ENCODE measurements at regions not wholly inside any gene's neighbourhood (a gene's known extent, or its start where the extent isn't known, plus 50 kb on each side); places are given as distances from the start of the nearest gene placed in this dataset.
"Not testable (repeated sequence)": the region's sequence is repeated elsewhere in the genome, so short reads cannot be mapped to it uniquely, and the experiment has no call there.

GRCh38 chr22:22364207-22364606, 119.6 kb downstream of the VPREB1 start:
- ATAC-seq (no peak), DNase-seq (no peak)
- H3K27me3 ChIP-seq, result no peaks in the 10 kb centered on the region
- no peaks in the 10 kb centered on the region for H3K36me3 ChIP-seq (replicated peaks in 1 of 2; ENCODE audit: insufficient read depth in 1 of 2, low read depth in 2 of 2)
- no peak overlapping the region for H3K27ac ChIP-seq
- intact Hi-C loops (cut with DNase I), result no loop called here
- no peaks in the 10 kb centered on the region for H3K9me3 ChIP-seq
- H3K4me1 ChIP-seq, result no peaks in the 10 kb centered on the region
- no peak overlapping the region for H3K4me3 ChIP-seq
- TF ChIP-seq CTCF (IDR thresholded peaks at IDR 0.05), result no peak
- no peak for TF ChIP-seq POLR2A (IDR thresholded peaks at IDR 0.05)

- Histone ChIP-seq H3K9me3 (no peaks in the 10 kb centered on the region), H3K27me3 (no peaks in the 10 kb centered on the region), H3K36me3 (replicated peaks in 1 of 2; ENCODE audit: insufficient read depth in 1 of 2, low read depth in 2 of 2) (no peaks in the 10 kb centered on the region), H3K27ac (no peak overlapping the region), H3K4me3 (no peak overlapping the region), H3K4me1 (no peaks in the 10 kb centered on the region)
- WGBS, 2 donors, result 34 to 61% methylated on average over 2 to 3 of the region's 3 CpGs
- DNase-seq (no peak), ATAC-seq (no peak)
- intact Hi-C loops (cut with DNase I), result no loop called here
- TF ChIP-seq POLR2A (IDR thresholded peaks at IDR 0.05) (no peak), CTCF (IDR thresholded peaks at IDR 0.05) (no peak)
These were observed 122.0 kb downstream of the VPREB1 start for GRCh38 chr22:22366537-22366936.

GRCh38 chr22:22368516-22368915, 123.9 kb downstream of the VPREB1 start:
- H3K36me3 ChIP-seq (replicated peaks in 1 of 2; ENCODE audit: insufficient read depth in 1 of 2, low read depth in 2 of 2), result no peaks in the 10 kb centered on the region
- H3K4me3 ChIP-seq, result no peak overlapping the region
- intact Hi-C loops (cut with DNase I), result no loop called here
- WGBS, 2 donors, result 73 to 91% methylated on average over 2 of the region's 2 CpGs
- H3K9me3 ChIP-seq, result no peaks in the 10 kb centered on the region
- no peak for ATAC-seq
- H3K4me1 ChIP-seq, result no peaks in the 10 kb centered on the region
- no peak for TF ChIP-seq CTCF (IDR thresholded peaks at IDR 0.05)
- H3K27me3 ChIP-seq, result no peaks in the 10 kb centered on the region
- no peak for DNase-seq
- H3K27ac ChIP-seq, result no peak overlapping the region

GRCh38 chr22:22369219-22369963, 124.8 kb downstream of the VPREB1 start:
- H3K36me3 ChIP-seq (replicated peaks in 1 of 2; ENCODE audit: insufficient read depth in 1 of 2, low read depth in 2 of 2); ATAC-seq; H3K4me3 ChIP-seq; intact Hi-C loops (cut with DNase I); H3K27me3 ChIP-seq; H3K9me3 ChIP-seq; H3K27ac ChIP-seq; H3K4me1 ChIP-seq: not testable (repeated sequence)
- peak in 1 of 4 donors; percentile 9 for DNase-seq
- 15 to 30% methylated on average over 2 of the region's 2 CpGs for WGBS, 2 donors

GRCh38 chr22:22369964-22370270, 125.3 kb downstream of the VPREB1 start:
- Histone ChIP-seq H3K36me3 (replicated peaks in 1 of 2; ENCODE audit: insufficient read depth in 1 of 2, low read depth in 2 of 2) (no peaks in the 10 kb centered on the region), H3K27me3 (no peaks in the 10 kb centered on the region), H3K4me1 (no peaks in the 10 kb centered on the region), H3K4me3 (no peak overlapping the region), H3K9me3 (no peaks in the 10 kb centered on the region), H3K27ac (no peak overlapping the region)
- TF ChIP-seq POLR2A (IDR thresholded peaks at IDR 0.05) (no peak), CTCF (IDR thresholded peaks at IDR 0.05) (no peak)
- 42 to 74% methylated on average over 4 of the region's 4 CpGs for WGBS, 2 donors
- intact Hi-C loops (cut with DNase I), result no loop called here
- ATAC-seq (no peak), DNase-seq (peak in 1 of 4 donors; percentile 26)

Measured in body of pancreas (tissue), 4 donors.